ENCODE measurements at regions not wholly inside any gene's neighbourhood (a gene's known extent, or its start where the extent isn't known, plus 50 kb on each side); places are given as distances from the start of the nearest gene placed in this dataset.

- FAIRE-seq (no peak), DNase-seq (ENCODE audit: low read depth in 1 of 2, low spot score in 2 of 2) (no peak)
- ChIA-PET CTCF (ENCODE audit: partially characterized antibody) (no interaction called here), POLR2A (ENCODE audit: partially characterized antibody) (no interaction called here)
- no peak overlapping the region for H3K56ac ChIP-seq (replicated peaks; ENCODE audit: insufficient read length, low read depth, low read length)
- no peak overlapping the region for H2BK15ac ChIP-seq (ENCODE audit: low read length)
- H3K4ac ChIP-seq (replicated peaks; ENCODE audit: insufficient read length, low read depth, low read length), result no peak overlapping the region
- no peaks in the 10 kb centered on the region for H4K20me1 ChIP-seq (replicated peaks in 1 of 2; ENCODE audit: control insufficient read depth in 1 of 2, insufficient read depth in 2 of 2, low read length in 2 of 2)
- no peaks in the 10 kb centered on the region for H3K79me2 ChIP-seq (ENCODE audit: control insufficient read depth in 1 of 2, insufficient read depth in 2 of 2, low read length in 2 of 2)
- H4K8ac ChIP-seq (ENCODE audit: extremely low read depth, insufficient read depth, low read length), result no peak overlapping the region
- no peak overlapping the region for H3K23ac ChIP-seq (ENCODE audit: insufficient read length)
- H3K9me3 ChIP-seq (ENCODE audit: insufficient read depth in 2 of 2, low read depth in 1 of 2, low read length in 1 of 2), result no peaks in the 10 kb centered on the region
- no peak overlapping the region for H3K9ac ChIP-seq (replicated peaks in 1 of 4; ENCODE audit: extremely low read depth in 1 of 4, low read depth in 3 of 4, low read length in 3 of 4)
- H2AFZ ChIP-seq (ENCODE audit: low read length), result no peak overlapping the region
- H3K36me3 ChIP-seq (ENCODE audit: control insufficient read depth in 2 of 4, insufficient read depth in 4 of 4, low read length in 3 of 4), result no peaks in the 10 kb centered on the region
- no peak overlapping the region for H2BK120ac ChIP-seq (replicated peaks; ENCODE audit: low read depth, low read length)
- H2BK20ac ChIP-seq (ENCODE audit: low read length), result no peak overlapping the region
- H3K4me3 ChIP-seq (ENCODE audit: extremely low read depth in 1 of 4, insufficient read depth in 2 of 4, low read depth in 3 of 4, low read length in 4 of 4), result no peak overlapping the region
- H2BK12ac ChIP-seq (ENCODE audit: low read depth, low read length), result no peak overlapping the region
- no peaks in the 10 kb centered on the region for H3K27me3 ChIP-seq (replicated peaks in 1 of 4; ENCODE audit: control insufficient read depth in 3 of 4, extremely low read depth in 1 of 4, insufficient read depth in 3 of 4, low read length in 3 of 4)
- H3K14ac ChIP-seq (ENCODE audit: insufficient read length), result no peak overlapping the region
- H2BK5ac ChIP-seq (ENCODE audit: low read depth, low read length), result no peak overlapping the region
- H3K18ac ChIP-seq (ENCODE audit: extremely low read depth, low read length), result no peak overlapping the region
- no peak overlapping the region for H3K27ac ChIP-seq (ENCODE audit: low read depth, low read length)
- 90% methylated on average over 4 of the region's 4 CpGs; no CpG with 5 or more reads in 1 of the 2 experiments for WGBS, 2 experiments (ENCODE audit: extremely low coverage in 1 of 2, insufficient coverage in 1 of 2, insufficient read length in 1 of 2, insufficient replicate concordance in 2 of 2, low coverage in 1 of 2, low lambda C conversion rate in 2 of 2, missing lambda C conversion rate in 1 of 2)
- no peaks in the 10 kb centered on the region; the same call in 1 of the 2 replicates for H3K23me2 ChIP-seq (ENCODE audit: low read depth, low read length)
- TF ChIP-seq MAX (IDR thresholded peaks at IDR 0.05) (no peak), CBX5 (IDR thresholded peaks at IDR 0.05; ENCODE audit: low read depth, low read length) (no peak), TAF7 (optimal IDR thresholded peaks at IDR 0.05; ENCODE audit: borderline replicate concordance, low read depth, low read length) (no peak), SRF (IDR thresholded peaks at IDR 0.05; ENCODE audit: low read depth, low read length) (no peak), POU5F1 (IDR thresholded peaks at IDR 0.05; ENCODE audit: low read depth, low read length) (no peak)
- no peak overlapping the region for H4K5ac ChIP-seq (ENCODE audit: insufficient read length, low read depth, low read length)
- no peaks in the 10 kb centered on the region for H3K4me1 ChIP-seq (replicated peaks in 1 of 4; ENCODE audit: control insufficient read depth in 3 of 4, insufficient read depth in 4 of 4, low read length in 3 of 4)
- H4K91ac ChIP-seq (replicated peaks; ENCODE audit: insufficient read length, low read length), result no peak overlapping the region
- no peak overlapping the region for H2AK5ac ChIP-seq (ENCODE audit: low read depth, low read length)
- H3K79me1 ChIP-seq (ENCODE audit: low read depth, low read length), result no peaks in the 10 kb centered on the region
- H3K4me2 ChIP-seq (ENCODE audit: insufficient read depth in 1 of 2, low read depth in 2 of 2, low read length in 2 of 2), result no peak overlapping the region
Measured at GRCh38 chr4:110781944-110782343, 159.1 kb upstream of the PITX2 start.
